Transverse colon (tissue), 3 donors: ENCODE measurements at regions not wholly inside any gene's neighbourhood (a gene's known extent, or its start where the extent isn't known, plus 50 kb on each side); places are given as distances from the start of the nearest gene placed in this dataset.

Source experiments
- CTCF ChIP-seq, 5 experiments: fragments of 200-600 bp in 3 of 5; fragments of 450-650 bp in 2 of 5; sonication (generic) in 3 of 5; IDR thresholded peaks; 1 replicate in 2 of 5; 2 replicates in 3 of 5; pipeline ENCODE4 v1.5.1; 2016 to 2017; ENCODE audit warnings: antibody characterized with exemption in 5 of 5, inconsistent platforms in 3 of 5, mild to moderate bottlenecking in 2 of 5, moderate library complexity in 1 of 5
- POLR2A ChIP-seq: fragments of 450-650 bp; IDR thresholded peaks from one replicate; pipeline ENCODE4 v1.6.1; 2016; ENCODE audit warnings: antibody characterized with exemption, mild to moderate bottlenecking, moderate library complexity

- TF ChIP-seq POLR2A (no peak), CTCF (IDR thresholded peaks at IDR 0.05) (no peak)
These were observed 57.4 kb upstream of the ULK4 start for GRCh38 chr3:42019144-42019952.
